CD14-positive monocyte (primary cell): ENCODE measurements at regions not wholly inside any gene's neighbourhood (a gene's known extent, or its start where the extent isn't known, plus 50 kb on each side); places are given as distances from the start of the nearest gene placed in this dataset.

ENCODE experiments used
- DNase-seq, 3 donors: peaks; one replicate each; pipeline ENCODE4 v3.0.0-alpha.2; 2011 to 2022
- H2AFZ ChIP-seq: 2 replicates; pipeline ENCODE4 v1.6.0; 2012; ENCODE audit warnings: mild to moderate bottlenecking, low read depth, low read length, inconsistent platforms; ENCODE audit not compliant: insufficient read depth, poor library complexity, severe bottlenecking
- H3K27ac ChIP-seq, 2 donors: 1 replicate in 1 of 2; 2 replicates in 1 of 2; pipeline ENCODE4 v1.5.1; 2012 to 2013; ENCODE audit warnings: low read length in 2 of 2, control low read depth in 1 of 2, inconsistent platforms in 1 of 2, low read depth in 1 of 2, mild to moderate bottlenecking in 1 of 2
- H3K27me3 ChIP-seq, 2 donors: one replicate each; pipeline versions ENCODE4 v1.6.0 to v1.6.1; 2011 to 2013; ENCODE audit warnings: low read length in 2 of 2; ENCODE audit not compliant: control insufficient read depth in 2 of 2, insufficient read depth in 2 of 2
- H3K36me3 ChIP-seq, 2 donors: replicated peaks in 1 of 2; 1 replicate in 1 of 2; 2 replicates in 1 of 2; pipeline versions ENCODE4 v1.5.1 to v1.6.1; 2012 to 2013; ENCODE audit warnings: low read length in 2 of 2, control low read depth in 1 of 2, inconsistent platforms in 1 of 2, mild to moderate bottlenecking in 1 of 2; ENCODE audit not compliant: insufficient read depth in 2 of 2, control insufficient read depth in 1 of 2
- H3K4me1 ChIP-seq, 2 donors: 1 replicate in 1 of 2; 2 replicates in 1 of 2; pipeline versions ENCODE4 v1.5.1 to v1.6.1; 2012 to 2013; ENCODE audit warnings: low read length in 2 of 2, control low read depth in 1 of 2, inconsistent platforms in 1 of 2, mild to moderate bottlenecking in 1 of 2, moderate library complexity in 1 of 2; ENCODE audit not compliant: insufficient read depth in 2 of 2, control insufficient read depth in 1 of 2
- H3K4me2 ChIP-seq: replicated peaks from 2 replicates; pipeline ENCODE3; 2012; ENCODE audit warnings: low read length, moderate library complexity, mild to moderate bottlenecking; ENCODE audit not compliant: poor library complexity, severe bottlenecking; ENCODE audit errors: extremely low read depth
- H3K4me3 ChIP-seq, 3 experiments: fragments of 200-600 bp in 1 of 3; sonication (generic) in 1 of 3; replicated peaks in 1 of 3; 1 replicate in 2 of 3; 2 replicates in 1 of 3; pipeline ENCODE4 v1.5.1; 2011 to 2013; ENCODE audit warnings: low read length in 3 of 3, mild to moderate bottlenecking in 3 of 3, control low read depth in 2 of 3, low read depth in 2 of 3, inconsistent platforms in 1 of 3, moderate library complexity in 1 of 3
- H3K79me2 ChIP-seq: 2 replicates; pipeline ENCODE4 v1.6.0; 2012; ENCODE audit warnings: mild to moderate bottlenecking, control low read depth, inconsistent platforms, low read length, moderate library complexity; ENCODE audit not compliant: insufficient read depth
- H3K9ac ChIP-seq: 2 replicates; pipeline ENCODE4 v1.6.0; 2017; ENCODE audit warnings: low read length, mild to moderate bottlenecking; ENCODE audit not compliant: insufficient read depth, poor library complexity, severe bottlenecking
- H3K9me3 ChIP-seq, 2 donors: replicated peaks in 1 of 2; 1 replicate in 1 of 2; 2 replicates in 1 of 2; pipeline versions ENCODE4 v1.5.1 to v1.6.1; 2012 to 2013; ENCODE audit warnings: low read length in 2 of 2, control low read depth in 1 of 2; ENCODE audit not compliant: control insufficient read depth in 1 of 2, insufficient read depth in 1 of 2
- H4K20me1 ChIP-seq: 2 replicates; pipeline ENCODE4 v1.6.0; 2012; ENCODE audit warnings: mild to moderate bottlenecking, low read length, control low read depth, moderate library complexity; ENCODE audit not compliant: insufficient read depth
- H3K27ac Mint-ChIP-seq, 7 donors: one replicate each; pipeline ENCODE4 v1.8.0; 2020; ENCODE audit warnings: mild to moderate bottlenecking in 7 of 7, mixed read lengths in 7 of 7, moderate library complexity in 6 of 7, inconsistent platforms in 2 of 7
- H3K27me3 Mint-ChIP-seq, 3 donors: one replicate each; pipeline ENCODE4 v1.8.0; 2021 to 2022; ENCODE audit warnings: low read depth in 3 of 3, mild to moderate bottlenecking in 3 of 3, mixed read lengths in 3 of 3, moderate library complexity in 3 of 3, inconsistent platforms in 1 of 3
- H3K36me3 Mint-ChIP-seq, 2 donors: one replicate each; pipeline ENCODE4 v1.8.0; 2020; ENCODE audit warnings: mixed read lengths in 2 of 2, inconsistent platforms in 1 of 2, mild to moderate bottlenecking in 1 of 2
- H3K4me1 Mint-ChIP-seq: one replicate; pipeline ENCODE4 v1.8.0; 2020; ENCODE audit warnings: mild to moderate bottlenecking, mixed read lengths
- H3K4me3 Mint-ChIP-seq, 2 donors: one replicate each; pipeline ENCODE4 v1.8.0; 2020; ENCODE audit warnings: mild to moderate bottlenecking in 2 of 2, mixed read lengths in 2 of 2, moderate library complexity in 1 of 2
- H3K9me3 Mint-ChIP-seq, 7 donors: one replicate each; pipeline ENCODE4 v1.8.0; 2020 to 2022; ENCODE audit warnings: mixed read lengths in 7 of 7, mild to moderate bottlenecking in 6 of 7, moderate library complexity in 6 of 7, inconsistent platforms in 2 of 7
- WGBS: methylation state at CpG from one replicate; pipeline ENCODE4 v1.1.5; 2013; ENCODE audit warnings: missing lambda C conversion rate; ENCODE audit not compliant: insufficient coverage; 5-methylcytosine and 5-hydroxymethylcytosine counted together
- intact Hi-C, 2 donors: fragments of 100-400 bp; cut with micrococcal nuclease; formaldehyde crosslinking; loops; one replicate each; pipeline versions ENCODE4 v1.15.0 to v1.15.1; 2023
- TF ChIP-seq, protein P1 (sequence below): fragments of 200-600 bp; IDR thresholded peaks from one replicate; pipeline ENCODE4 v1.8.0; 2022; ENCODE audit warnings: antibody characterized with exemption, mild to moderate bottlenecking

DNA sequence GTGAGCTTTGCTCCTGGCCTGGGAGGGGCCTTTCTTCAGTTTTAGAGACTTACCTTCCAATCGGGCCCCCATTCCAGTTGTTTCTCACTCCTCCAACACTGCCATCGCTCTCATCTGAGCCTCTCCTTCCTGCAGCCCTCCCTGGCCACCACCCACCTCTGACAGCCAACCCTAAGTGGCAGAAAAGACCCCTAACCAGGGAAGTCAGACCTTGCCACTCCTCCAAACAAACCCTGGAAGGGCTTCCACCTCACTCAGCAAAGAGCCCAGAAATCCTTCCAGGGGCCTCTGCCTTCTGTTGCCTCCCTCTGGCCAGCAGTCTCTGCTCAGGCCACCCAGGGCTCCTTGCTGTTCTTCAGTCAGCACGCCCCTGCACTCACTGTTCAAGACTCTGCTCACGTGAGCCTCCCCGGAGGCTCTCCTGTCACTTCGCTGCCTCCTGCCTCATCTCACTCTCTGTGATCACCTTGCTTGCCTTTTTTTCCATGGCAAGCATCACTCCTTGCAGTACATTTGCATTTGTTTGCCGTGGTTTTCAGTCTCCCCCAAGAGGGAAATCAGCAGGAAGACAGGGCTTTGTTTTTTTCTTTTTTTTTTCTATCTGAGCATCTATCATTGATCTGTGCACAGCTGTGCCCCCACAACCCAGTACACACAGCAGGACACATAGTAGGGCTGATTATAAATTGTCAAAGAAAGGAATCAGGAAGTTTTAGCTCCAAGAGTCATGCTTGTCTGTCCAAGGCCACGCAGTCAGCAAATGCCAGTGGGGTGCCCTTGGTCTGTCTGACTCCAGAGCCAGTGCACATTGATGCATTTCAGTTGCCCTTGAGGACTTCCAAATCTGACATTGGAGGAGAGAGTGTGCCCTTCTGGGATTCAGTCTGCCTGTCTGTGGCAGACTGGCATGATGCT lies 83.9 kb downstream of the INHBB start:
- Mint-ChIP-seq H3K4me3 (no peak overlapping the region), H3K27ac (peak overlapping the region in 1 of 7 donors; percentile 22), H3K9me3 (peaks cover 0 to 2% (median 0%) of the 10 kb centered on the region in 7 donors), H3K36me3 (no peaks in the 10 kb centered on the region), H3K4me1 (no peaks in the 10 kb centered on the region), H3K27me3 (peaks cover 7 to 14% (median 8%) of the 10 kb centered on the region in 3 donors)
- Histone ChIP-seq H3K4me2 (no peak overlapping the region), H3K27me3 (no peaks in the 10 kb centered on the region), H3K4me1 (no peaks in the 10 kb centered on the region), H3K79me2 (no peaks in the 10 kb centered on the region), H3K4me3 (no peak overlapping the region), H3K9ac (no peak overlapping the region), H2AFZ (no peak overlapping the region), H3K36me3 (no peaks in the 10 kb centered on the region), H4K20me1 (no peaks in the 10 kb centered on the region), H3K27ac (no peak overlapping the region), H3K9me3 (no peaks in the 10 kb centered on the region)
- TF ChIP-seq, protein P1, sequence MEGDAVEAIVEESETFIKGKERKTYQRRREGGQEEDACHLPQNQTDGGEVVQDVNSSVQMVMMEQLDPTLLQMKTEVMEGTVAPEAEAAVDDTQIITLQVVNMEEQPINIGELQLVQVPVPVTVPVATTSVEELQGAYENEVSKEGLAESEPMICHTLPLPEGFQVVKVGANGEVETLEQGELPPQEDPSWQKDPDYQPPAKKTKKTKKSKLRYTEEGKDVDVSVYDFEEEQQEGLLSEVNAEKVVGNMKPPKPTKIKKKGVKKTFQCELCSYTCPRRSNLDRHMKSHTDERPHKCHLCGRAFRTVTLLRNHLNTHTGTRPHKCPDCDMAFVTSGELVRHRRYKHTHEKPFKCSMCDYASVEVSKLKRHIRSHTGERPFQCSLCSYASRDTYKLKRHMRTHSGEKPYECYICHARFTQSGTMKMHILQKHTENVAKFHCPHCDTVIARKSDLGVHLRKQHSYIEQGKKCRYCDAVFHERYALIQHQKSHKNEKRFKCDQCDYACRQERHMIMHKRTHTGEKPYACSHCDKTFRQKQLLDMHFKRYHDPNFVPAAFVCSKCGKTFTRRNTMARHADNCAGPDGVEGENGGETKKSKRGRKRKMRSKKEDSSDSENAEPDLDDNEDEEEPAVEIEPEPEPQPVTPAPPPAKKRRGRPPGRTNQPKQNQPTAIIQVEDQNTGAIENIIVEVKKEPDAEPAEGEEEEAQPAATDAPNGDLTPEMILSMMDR, result no peak
- no peak for DNase-seq
- intact Hi-C loops, result no loop called here
- WGBS, result 80% methylated on average over 8 of the region's 8 CpGs

DNA sequence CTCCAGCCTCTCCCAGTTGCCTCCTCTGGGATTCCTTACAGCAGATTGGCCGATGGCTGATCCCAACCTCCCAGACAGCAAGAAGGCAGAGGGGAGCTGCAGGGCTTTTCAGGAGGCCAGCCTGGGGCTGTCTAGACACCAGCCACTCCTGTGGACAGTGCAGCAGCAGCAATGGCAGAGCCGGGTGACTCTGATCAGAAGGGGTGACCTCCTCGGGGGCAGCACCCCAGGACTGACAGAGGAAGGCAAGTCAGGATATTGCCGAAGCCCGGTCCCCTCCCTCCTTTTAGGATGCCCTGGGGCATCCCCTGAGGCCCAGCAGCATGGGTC lies 84.5 kb downstream of the INHBB start:
- Histone ChIP-seq H3K9ac (no peak overlapping the region), H3K79me2 (no peaks in the 10 kb centered on the region), H3K9me3 (no peaks in the 10 kb centered on the region), H3K27ac (no peak overlapping the region), H3K4me3 (no peak overlapping the region), H3K36me3 (no peaks in the 10 kb centered on the region), H4K20me1 (no peaks in the 10 kb centered on the region), H3K4me2 (no peak overlapping the region), H2AFZ (no peak overlapping the region), H3K27me3 (no peaks in the 10 kb centered on the region), H3K4me1 (no peaks in the 10 kb centered on the region)
- no peak overlapping the region for H3K4me3 Mint-ChIP-seq
- H3K27me3 Mint-ChIP-seq, result peaks cover 8 to 17% (median 9%) of the 10 kb centered on the region in 3 donors
- H3K36me3 Mint-ChIP-seq, result no peaks in the 10 kb centered on the region
- no peak for DNase-seq
- TF ChIP-seq, protein P1, result no peak
- H3K4me1 Mint-ChIP-seq, result no peaks in the 10 kb centered on the region
- H3K9me3 Mint-ChIP-seq, result peaks cover 0 to 2% (median 0%) of the 10 kb centered on the region in 7 donors
- WGBS, result 94% methylated on average over 5 of the region's 5 CpGs
- intact Hi-C loops, result no loop called here
- H3K27ac Mint-ChIP-seq, result no peak overlapping the region
